Body of pancreas (tissue), 4 donors: ENCODE measurements at regions not wholly inside any gene's neighbourhood (a gene's known extent, or its start where the extent isn't known, plus 50 kb on each side); places are given as distances from the start of the nearest gene placed in this dataset.

Source experiments
- ATAC-seq: fragments of 150-250 bp; one replicate; pipeline ENCODE4 v1.9.1; 2016
- DNase-seq, 4 donors: peaks; one replicate each; pipeline ENCODE4 v3.0.0-alpha.2; 2019
- H3K27ac ChIP-seq, 4 donors: fragments of 200-600 bp; sonication (generic); 1 replicate in 3 of 4; 2 replicates in 1 of 4; pipeline versions ENCODE4 v1.5.1 to v1.6.1; 2016 to 2019; ENCODE audit warnings: mild to moderate bottlenecking in 1 of 4, mixed read lengths in 1 of 4, moderate library complexity in 1 of 4
- H3K27me3 ChIP-seq, 2 donors: fragments of 200-600 bp; sonication (generic); one replicate each; pipeline ENCODE4 v1.6.0; 2016; ENCODE audit warnings: mild to moderate bottlenecking in 1 of 2
- H3K36me3 ChIP-seq, 2 donors: fragments of 200-600 bp; sonication (generic); replicated peaks in 1 of 2; 2 replicates each; pipeline ENCODE4 v1.5.1; 2016; ENCODE audit warnings: low read depth in 2 of 2; ENCODE audit not compliant: insufficient read depth in 1 of 2
- H3K4me1 ChIP-seq: fragments of 200-600 bp; sonication (generic); one replicate; pipeline ENCODE4 v1.6.0; 2016
- H3K4me3 ChIP-seq, 2 donors: fragments of 200-600 bp; sonication (generic); 1 replicate in 1 of 2; 2 replicates in 1 of 2; pipeline ENCODE4 v1.5.1; 2016 to 2019
- H3K9me3 ChIP-seq, 3 donors: fragments of 200-600 bp; sonication (generic); 1 replicate in 2 of 3; 2 replicates in 1 of 3; pipeline ENCODE4 v1.5.1; 2016
- CTCF ChIP-seq, 7 experiments: fragments of 450-650 bp in 4 of 7; fragments of 200-600 bp in 3 of 7; sonication (generic) in 3 of 7; IDR thresholded peaks; one replicate each; pipeline ENCODE4 v1.5.1; 2016 to 2019; ENCODE audit warnings: antibody characterized with exemption in 7 of 7
- POLR2A ChIP-seq, 3 donors: fragments of 450-650 bp; IDR thresholded peaks; one replicate each; pipeline ENCODE4 v1.6.1; 2016; ENCODE audit warnings: antibody characterized with exemption in 3 of 3, mild to moderate bottlenecking in 2 of 3
- WGBS, 2 donors: methylation state at CpG; one replicate each; pipeline ENCODE4 v1.1.5; 2017; 5-methylcytosine and 5-hydroxymethylcytosine counted together
- intact Hi-C: fragments of 100-400 bp; cut with DNase I; formaldehyde crosslinking; loops from one replicate; pipeline ENCODE4 v1.15.1; 2023

DNA sequence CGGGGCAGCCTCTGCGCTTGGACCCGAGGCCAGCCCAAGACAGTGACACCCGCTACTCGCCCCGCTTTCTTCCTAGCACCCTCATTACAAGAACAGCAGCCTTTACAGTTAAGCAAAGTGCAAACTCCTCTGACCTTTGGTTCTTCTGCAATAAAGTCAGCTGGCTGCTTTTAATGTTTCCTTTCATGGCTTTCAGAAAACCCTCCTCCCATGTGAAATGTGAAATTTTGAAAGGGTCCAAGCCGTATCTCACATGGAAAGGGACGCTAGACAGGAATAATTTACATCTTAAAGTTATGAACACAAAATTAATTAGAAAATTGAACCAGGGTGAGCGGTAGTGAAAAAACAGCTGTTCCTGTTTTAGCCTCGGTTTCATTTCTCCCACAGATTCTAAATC lies 520.1 kb upstream of the FRG1 start:
- intact Hi-C loops = no loop called here
- DNase-seq = no peak
- Histone ChIP-seq H3K36me3 (no peaks in the 10 kb centered on the region), H3K9me3 (no peaks in the 10 kb centered on the region), H3K27ac (no peak overlapping the region), H3K27me3 (no peaks in the 10 kb centered on the region), H3K4me3 (no peak overlapping the region), H3K4me1 (no peaks in the 10 kb centered on the region)
- no peak for ATAC-seq
- TF ChIP-seq POLR2A (IDR thresholded peaks at IDR 0.05) (no peak), CTCF (IDR thresholded peaks at IDR 0.05) (no peak)
- WGBS, 2 donors = 53 to 60% methylated on average over 10 of the region's 10 CpGs

DNA sequence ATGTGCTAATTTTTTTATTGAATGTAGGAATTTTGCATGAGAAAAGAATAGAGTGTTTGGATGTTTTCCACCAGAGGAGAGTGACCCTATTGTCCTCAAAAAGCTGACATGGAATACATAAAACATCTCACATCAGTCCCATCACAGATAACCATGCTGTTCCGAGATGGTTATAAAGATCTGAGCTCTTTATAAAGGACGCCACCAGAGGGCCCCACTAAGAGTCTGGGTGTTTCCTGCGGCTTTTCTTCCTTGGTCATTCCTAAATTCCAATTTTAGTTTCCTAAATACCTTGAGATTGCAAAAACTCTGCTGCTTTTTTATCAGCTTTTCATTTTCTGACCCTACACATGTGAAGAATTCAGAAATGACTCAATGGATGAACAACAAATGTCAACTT lies 504.5 kb upstream of the FRG1 start:
- no peak overlapping the region for H3K4me3 ChIP-seq
- TF ChIP-seq CTCF (IDR thresholded peaks at IDR 0.05) (peak in 6 of 7 experiments; percentile 13 to 43 (median 21)), POLR2A (IDR thresholded peaks at IDR 0.05) (no peak)
- ATAC-seq (no peak), DNase-seq (peak in 1 of 4 donors; percentile 36)
- WGBS, 2 donors = 30 to 44% methylated on average over 3 of the region's 3 CpGs
- no peaks in the 10 kb centered on the region for H3K9me3 ChIP-seq
- no peaks in the 10 kb centered on the region for H3K27me3 ChIP-seq
- H3K36me3 ChIP-seq = no peaks in the 10 kb centered on the region
- H3K27ac ChIP-seq = no peak overlapping the region
- intact Hi-C loops = no loop called here
- no peaks in the 10 kb centered on the region for H3K4me1 ChIP-seq

- Histone ChIP-seq H3K9me3 (no peaks in the 10 kb centered on the region), H3K27me3 (peaks cover 0 to 4% of the 10 kb centered on the region in 2 donors), H3K4me3 (no peak overlapping the region), H3K36me3 (no peaks in the 10 kb centered on the region), H3K4me1 (peaks cover 6% of the 10 kb centered on the region), H3K27ac (no peak overlapping the region)
- DNase-seq (no peak), ATAC-seq (no peak)
- intact Hi-C loops = no loop called here
- WGBS, 2 donors = 66 to 71% methylated on average over 4 of the region's 4 CpGs
- TF ChIP-seq POLR2A (IDR thresholded peaks at IDR 0.05) = no peak
- no peak for TF ChIP-seq CTCF (IDR thresholded peaks at IDR 0.05)
Measured at GRCh38 chr4:189440716-189441115, 500.0 kb upstream of the FRG1 start.

DNA sequence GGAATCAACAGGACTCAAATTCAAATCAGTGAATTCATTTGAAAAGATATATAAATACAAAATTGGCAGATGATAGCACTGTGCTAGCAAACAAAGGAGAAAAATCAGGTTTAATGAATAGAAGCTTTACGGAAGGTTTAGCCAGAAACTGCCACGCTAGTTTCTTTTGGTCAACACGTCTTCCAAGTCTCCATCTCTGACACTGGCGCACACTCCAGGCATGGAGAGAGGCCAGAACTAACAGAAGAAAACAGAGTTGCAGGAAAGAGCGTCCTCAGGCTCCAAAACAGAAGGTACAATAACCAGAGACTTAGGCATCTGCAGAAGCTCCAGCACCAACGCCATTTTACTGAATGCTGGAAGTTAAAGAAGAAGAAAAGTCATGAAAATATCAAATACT lies 497.3 kb upstream of the FRG1 start:
- 29 to 45% methylated on average over 6 of the region's 6 CpGs for WGBS, 2 donors
- no peak overlapping the region for H3K27ac ChIP-seq
- no peak for DNase-seq
- intact Hi-C loops = no loop called here
- TF ChIP-seq CTCF (IDR thresholded peaks at IDR 0.05) = no peak
- TF ChIP-seq POLR2A (IDR thresholded peaks at IDR 0.05) = no peak
- no peak for ATAC-seq
- H3K4me1 ChIP-seq = peaks cover 10% of the 10 kb centered on the region
- H3K36me3 ChIP-seq = no peaks in the 10 kb centered on the region
- H3K4me3 ChIP-seq = no peak overlapping the region
- no peaks in the 10 kb centered on the region for H3K9me3 ChIP-seq
- H3K27me3 ChIP-seq = peaks cover 0 to 4% of the 10 kb centered on the region in 2 donors

DNA sequence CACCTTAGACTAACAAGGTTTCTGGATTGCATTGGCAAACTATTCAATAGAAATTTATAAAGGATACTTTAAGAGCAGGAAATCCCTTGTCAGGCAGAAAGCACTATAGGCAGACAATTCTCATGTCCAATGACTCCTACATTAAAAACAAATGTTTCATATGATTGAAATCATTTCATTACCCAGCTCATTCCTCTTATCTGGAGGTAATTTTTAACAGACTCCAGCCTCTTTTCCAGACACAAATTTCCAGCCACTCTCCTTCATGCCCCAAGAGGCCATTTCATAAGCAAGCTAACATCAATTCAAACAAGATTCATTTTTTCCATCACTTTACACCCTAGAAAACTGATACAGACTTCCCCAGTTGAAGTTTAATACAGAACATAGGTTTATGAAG lies 495.1 kb upstream of the FRG1 start:
- intact Hi-C loops = no loop called here
- H3K27me3 ChIP-seq = peaks cover 0 to 4% of the 10 kb centered on the region in 2 donors
- H3K9me3 ChIP-seq = peaks cover 0 to 7% (median 0%) of the 10 kb centered on the region in 3 donors
- H3K4me1 ChIP-seq = peaks cover 10% of the 10 kb centered on the region
- DNase-seq (no peak), ATAC-seq (no peak)
- H3K27ac ChIP-seq = no peak overlapping the region
- no peaks in the 10 kb centered on the region for H3K36me3 ChIP-seq
- TF ChIP-seq POLR2A (IDR thresholded peaks at IDR 0.05) = no peak
- TF ChIP-seq CTCF (IDR thresholded peaks at IDR 0.05) = no peak
- H3K4me3 ChIP-seq = no peak overlapping the region
